Ascending aorta (tissue), 2 donors: ENCODE measurements at regions not wholly inside any gene's neighbourhood (a gene's known extent, or its start where the extent isn't known, plus 50 kb on each side); places are given as distances from the start of the nearest gene placed in this dataset.
A peak's percentile ranks its signal among the peaks of the same experiment; 100 is the strongest.

Experiments used
- DNase-seq, 2 donors: peaks; one replicate each; pipeline ENCODE4 v3.0.0-alpha.2; 2019; ENCODE audit warnings: low spot score in 2 of 2
- H3K27ac ChIP-seq, 2 donors: fragments of 200-600 bp; sonication (generic); one replicate each; pipeline ENCODE4 v1.5.1; 2016 to 2017; ENCODE audit warnings: mild to moderate bottlenecking in 1 of 2
- H3K27me3 ChIP-seq: fragments of 200-600 bp; sonication (generic); one replicate; pipeline ENCODE4 v1.5.1; 2017
- H3K36me3 ChIP-seq, 2 donors: fragments of 200-600 bp; sonication (generic); one replicate each; pipeline ENCODE4 v1.5.1; 2016
- H3K4me1 ChIP-seq, 2 donors: fragments of 200-600 bp; sonication (generic); one replicate each; pipeline ENCODE4 v1.5.1; 2016 to 2017; ENCODE audit warnings: mild to moderate bottlenecking in 1 of 2
- H3K4me3 ChIP-seq, 2 donors: fragments of 200-600 bp; sonication (generic); one replicate each; pipeline ENCODE4 v1.5.1; 2016 to 2017; ENCODE audit warnings: mild to moderate bottlenecking in 1 of 2
- H3K9me3 ChIP-seq, 2 donors: fragments of 200-600 bp; sonication (generic); one replicate each; pipeline ENCODE4 v1.5.1; 2016
- intact Hi-C: fragments of 100-400 bp; cut with DNase I; formaldehyde crosslinking; loops from one replicate; pipeline ENCODE4 v1.15.1; 2023
- TF ChIP-seq, protein P1 (sequence below), 3 experiments: fragments of 200-600 bp in 2 of 3; fragments of 450-650 bp in 1 of 3; sonication (generic) in 2 of 3; IDR thresholded peaks; one replicate each; pipeline ENCODE4 v1.5.1; 2016 to 2019; ENCODE audit warnings: antibody characterized with exemption in 3 of 3, mild to moderate bottlenecking in 1 of 3, moderate library complexity in 1 of 3

- TF ChIP-seq, protein P1, sequence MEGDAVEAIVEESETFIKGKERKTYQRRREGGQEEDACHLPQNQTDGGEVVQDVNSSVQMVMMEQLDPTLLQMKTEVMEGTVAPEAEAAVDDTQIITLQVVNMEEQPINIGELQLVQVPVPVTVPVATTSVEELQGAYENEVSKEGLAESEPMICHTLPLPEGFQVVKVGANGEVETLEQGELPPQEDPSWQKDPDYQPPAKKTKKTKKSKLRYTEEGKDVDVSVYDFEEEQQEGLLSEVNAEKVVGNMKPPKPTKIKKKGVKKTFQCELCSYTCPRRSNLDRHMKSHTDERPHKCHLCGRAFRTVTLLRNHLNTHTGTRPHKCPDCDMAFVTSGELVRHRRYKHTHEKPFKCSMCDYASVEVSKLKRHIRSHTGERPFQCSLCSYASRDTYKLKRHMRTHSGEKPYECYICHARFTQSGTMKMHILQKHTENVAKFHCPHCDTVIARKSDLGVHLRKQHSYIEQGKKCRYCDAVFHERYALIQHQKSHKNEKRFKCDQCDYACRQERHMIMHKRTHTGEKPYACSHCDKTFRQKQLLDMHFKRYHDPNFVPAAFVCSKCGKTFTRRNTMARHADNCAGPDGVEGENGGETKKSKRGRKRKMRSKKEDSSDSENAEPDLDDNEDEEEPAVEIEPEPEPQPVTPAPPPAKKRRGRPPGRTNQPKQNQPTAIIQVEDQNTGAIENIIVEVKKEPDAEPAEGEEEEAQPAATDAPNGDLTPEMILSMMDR (IDR thresholded peaks at IDR 0.05) = no peak
- Histone ChIP-seq H3K36me3 (no peaks in the 10 kb centered on the region), H3K27ac (no peak overlapping the region), H3K9me3 (no peaks in the 10 kb centered on the region), H3K4me3 (no peak overlapping the region), H3K4me1 (no peaks in the 10 kb centered on the region), H3K27me3 (no peaks in the 10 kb centered on the region)
- DNase-seq = no peak
- intact Hi-C loops = no loop called here
Measured at GRCh38 chr2:83224591-83225200, 1234.4 kb downstream of the SUCLG1 start.

DNA sequence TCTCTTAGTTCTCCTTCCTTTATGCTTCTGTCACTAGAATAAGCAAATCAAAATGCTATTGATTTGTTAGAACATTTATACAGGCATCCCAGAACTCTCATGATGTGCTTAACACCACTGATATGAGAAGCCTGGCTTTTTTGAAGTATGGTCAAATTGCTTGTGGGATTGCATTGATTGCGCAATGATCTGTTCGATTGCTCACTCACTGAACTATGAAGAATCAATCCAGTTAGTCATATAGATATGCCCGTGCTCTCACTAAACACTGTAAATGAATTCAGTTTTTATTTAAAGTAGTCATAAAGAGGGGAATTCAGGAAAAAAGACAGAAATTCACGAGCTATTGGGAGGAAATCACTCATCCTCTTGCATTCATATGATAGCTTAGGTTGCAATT, 1237.8 kb downstream of the SUCLG1 start:
- Histone ChIP-seq H3K36me3 (no peaks in the 10 kb centered on the region), H3K27me3 (no peaks in the 10 kb centered on the region), H3K4me1 (no peaks in the 10 kb centered on the region), H3K27ac (no peak overlapping the region), H3K9me3 (no peaks in the 10 kb centered on the region), H3K4me3 (no peak overlapping the region)
- TF ChIP-seq, protein P1 (IDR thresholded peaks at IDR 0.05) = no peak
- intact Hi-C loops = no loop called here
- no peak for DNase-seq

DNA sequence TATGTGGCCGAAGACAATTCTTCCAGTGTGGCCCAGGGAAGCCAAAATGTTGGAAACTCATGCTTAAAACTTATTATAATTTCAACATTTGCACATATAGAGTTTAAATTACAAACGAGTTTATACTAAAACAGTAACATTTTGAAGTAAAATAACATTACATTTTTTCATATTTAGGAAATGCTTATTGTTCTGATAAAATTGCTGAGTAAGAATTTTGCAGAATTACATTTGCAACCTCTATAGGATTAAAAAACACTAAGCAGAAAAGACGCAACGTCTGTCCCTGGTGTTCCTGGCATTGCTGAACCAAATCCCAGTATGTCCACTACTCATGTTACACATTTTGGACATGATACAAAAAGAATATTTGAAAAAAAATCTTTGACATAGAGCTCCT, 1241.2 kb downstream of the SUCLG1 start:
- no peaks in the 10 kb centered on the region for H3K9me3 ChIP-seq
- intact Hi-C loops = no loop called here
- TF ChIP-seq, protein P1 (IDR thresholded peaks at IDR 0.05) = no peak

DNA sequence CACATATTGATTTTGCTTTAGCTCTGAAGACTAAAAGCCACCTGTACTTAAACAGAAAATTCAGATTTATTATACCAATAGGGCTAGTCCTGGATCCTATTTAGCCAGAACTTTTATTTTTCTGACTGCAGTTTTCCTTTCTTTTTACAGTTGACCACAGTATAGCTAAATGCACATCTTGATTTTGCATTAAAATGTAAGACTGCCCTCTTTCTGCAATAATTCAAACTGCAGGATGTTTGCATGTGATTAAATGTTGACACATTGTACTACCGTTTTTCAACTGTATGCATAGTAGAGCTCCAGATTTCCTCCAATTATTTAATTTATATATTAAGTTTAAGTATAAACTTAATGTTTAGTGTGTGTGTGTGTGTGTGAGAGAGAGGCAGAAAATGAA, 1262.9 kb downstream of the SUCLG1 start:
- Histone ChIP-seq H3K36me3 (no peaks in the 10 kb centered on the region), H3K4me3 (no peak overlapping the region), H3K27ac (no peak overlapping the region), H3K9me3 (peaks cover 0 to 4% of the 10 kb centered on the region in 2 donors), H3K27me3 (no peaks in the 10 kb centered on the region), H3K4me1 (no peaks in the 10 kb centered on the region)
- TF ChIP-seq, protein P1 (IDR thresholded peaks at IDR 0.05) = peak in 2 of 3 experiments; percentile 14 to 40
- intact Hi-C loops = no loop called here
- DNase-seq = no peak

More for the DNA sequence above, 1241.2 kb downstream of the SUCLG1 start:
- Histone ChIP-seq H3K27me3 (no peaks in the 10 kb centered on the region), H3K36me3 (no peaks in the 10 kb centered on the region), H3K4me1 (no peaks in the 10 kb centered on the region), H3K4me3 (no peak overlapping the region), H3K27ac (no peak overlapping the region)
- DNase-seq = no peak

DNA sequence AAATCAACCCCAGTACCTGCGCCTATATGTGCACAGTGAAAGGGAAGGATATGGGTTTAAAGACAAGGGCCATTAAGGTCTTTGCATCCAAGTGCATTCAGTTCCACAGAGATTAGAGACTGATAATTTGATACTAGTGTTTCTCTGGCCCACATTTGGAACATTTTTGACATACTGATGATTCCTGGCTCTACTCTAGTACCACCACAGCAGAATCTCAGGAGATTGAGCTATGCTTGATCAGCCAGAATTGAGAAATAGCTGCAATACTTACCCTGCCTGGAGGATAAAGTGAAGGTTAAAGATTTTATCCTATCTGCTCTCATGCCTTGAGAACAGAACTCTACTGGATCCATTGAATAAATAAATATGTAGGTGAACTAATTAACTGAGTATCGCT, 1267.8 kb downstream of the SUCLG1 start:
- Histone ChIP-seq H3K4me3 (no peak overlapping the region), H3K27me3 (no peaks in the 10 kb centered on the region), H3K4me1 (no peaks in the 10 kb centered on the region), H3K36me3 (no peaks in the 10 kb centered on the region), H3K27ac (no peak overlapping the region), H3K9me3 (no peaks in the 10 kb centered on the region)
- DNase-seq = no peak
- TF ChIP-seq, protein P1 (IDR thresholded peaks at IDR 0.05) = no peak
- intact Hi-C loops = no loop called here
